Endothelial cell of hepatic sinusoid (primary cell): ENCODE measurements at regions not wholly inside any gene's neighbourhood (a gene's known extent, or its start where the extent isn't known, plus 50 kb on each side); places are given as distances from the start of the nearest gene placed in this dataset.
"Not testable (repeated sequence)": the region's sequence is repeated elsewhere in the genome, so short reads cannot be mapped to it uniquely, and the experiment has no call there.

Experiments
- in situ Hi-C: cut with HindIII; loops from 2 replicates; pipeline ENCODE4 v1.10.0; 2017; ENCODE audit warnings: low sequenced_read_pairs

DNA sequence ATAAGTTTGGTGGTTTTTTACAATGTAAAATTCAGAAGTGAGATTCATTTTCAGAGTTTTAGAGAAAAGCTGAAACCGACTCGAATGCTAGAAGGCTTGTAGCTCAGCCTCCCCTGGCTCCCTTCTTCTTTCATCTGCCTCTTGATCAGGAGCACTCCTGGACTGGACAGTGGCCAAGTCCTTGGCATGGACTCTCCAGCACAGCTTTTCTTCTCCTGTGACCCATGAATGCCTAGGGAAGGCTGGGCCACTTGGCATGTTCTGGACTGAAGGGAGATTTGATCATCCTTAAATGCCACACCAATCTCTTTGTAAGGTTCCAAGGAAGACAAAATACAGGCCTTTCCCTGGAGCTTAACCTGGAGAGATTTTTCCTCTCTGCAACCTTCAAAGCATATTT lies 384.0 kb upstream of the SASH1 start:
- in situ Hi-C loops: no loop called here

DNA sequence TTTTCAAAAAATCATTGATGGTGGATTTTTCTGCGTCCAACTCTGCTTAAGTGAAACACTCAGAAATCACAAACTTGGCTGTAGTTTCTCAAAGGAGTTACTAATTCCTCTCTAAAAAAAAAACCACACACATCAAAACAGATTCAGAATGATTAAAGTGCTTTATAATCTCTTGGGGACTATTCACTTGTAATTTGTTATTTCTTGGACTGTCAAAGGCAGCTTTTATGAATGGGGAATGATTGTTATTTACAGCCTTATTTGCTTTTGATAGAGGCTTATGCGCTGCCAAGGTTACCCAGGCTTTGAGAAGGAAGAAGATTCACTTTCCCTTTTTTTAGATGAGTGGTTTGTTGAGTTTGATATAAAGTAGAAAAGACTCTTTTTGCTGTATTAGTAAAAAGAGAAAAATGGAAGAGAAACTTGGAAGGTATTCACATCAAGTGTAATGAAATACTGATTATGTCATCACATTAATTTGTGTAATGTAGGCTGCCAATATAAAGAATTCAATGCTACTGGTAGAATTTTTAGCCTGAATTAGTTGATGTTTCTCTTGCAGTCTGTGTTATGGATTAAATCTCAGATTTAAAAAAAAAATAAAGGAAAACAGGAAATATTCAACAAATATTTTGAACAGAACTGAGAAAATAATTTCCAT lies 381.0 kb upstream of the SASH1 start:
- in situ Hi-C loops: no loop called here

DNA sequence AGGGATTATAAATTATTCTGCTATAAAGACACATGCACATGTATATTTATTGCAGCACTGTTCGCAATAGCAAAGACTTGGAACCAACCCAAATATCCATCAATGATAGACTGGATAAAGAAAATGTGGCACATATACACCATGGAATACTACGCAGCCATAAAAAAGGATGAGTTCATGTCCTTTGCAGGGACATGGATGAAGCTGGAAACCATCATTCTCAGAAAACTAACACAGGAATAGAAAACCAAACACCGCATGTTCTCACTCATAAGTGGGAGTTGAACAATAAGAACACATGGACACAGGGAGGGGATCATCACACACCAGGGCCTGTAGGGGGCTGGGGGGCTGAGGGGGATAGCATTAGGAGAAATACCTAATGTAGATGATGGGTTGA lies 377.2 kb upstream of the SASH1 start:
- in situ Hi-C loops: not testable (repeated sequence)

DNA sequence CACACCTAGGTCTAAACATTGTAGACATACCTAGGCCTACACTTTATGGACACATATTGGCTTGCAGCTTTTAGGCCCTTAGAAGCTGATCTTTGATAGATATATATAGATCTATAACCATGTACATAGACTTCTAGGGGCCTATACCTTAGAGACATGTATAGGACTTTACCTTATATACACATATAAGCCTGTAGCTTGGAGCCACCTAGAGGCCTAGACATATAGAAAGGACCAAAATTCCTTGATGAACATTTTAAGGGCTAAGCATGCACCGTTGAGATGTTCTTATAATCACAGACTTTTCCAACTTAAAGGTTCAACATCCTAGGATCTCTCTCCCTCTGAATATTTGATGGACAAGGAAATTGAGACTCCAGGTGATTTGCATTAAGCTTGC lies 371.7 kb upstream of the SASH1 start:
- in situ Hi-C loops: loop anchor here (5.0 kb wide), 1 partner anchor 89 kb away; no protein-coding TSS in a partner anchor

- in situ Hi-C loops: loop anchor here (5.0 kb wide), 1 partner anchor 90 kb away; no protein-coding TSS in a partner anchor
These were observed 370.2 kb upstream of the SASH1 start for GRCh38 chr6:147972448-147972847.

DNA sequence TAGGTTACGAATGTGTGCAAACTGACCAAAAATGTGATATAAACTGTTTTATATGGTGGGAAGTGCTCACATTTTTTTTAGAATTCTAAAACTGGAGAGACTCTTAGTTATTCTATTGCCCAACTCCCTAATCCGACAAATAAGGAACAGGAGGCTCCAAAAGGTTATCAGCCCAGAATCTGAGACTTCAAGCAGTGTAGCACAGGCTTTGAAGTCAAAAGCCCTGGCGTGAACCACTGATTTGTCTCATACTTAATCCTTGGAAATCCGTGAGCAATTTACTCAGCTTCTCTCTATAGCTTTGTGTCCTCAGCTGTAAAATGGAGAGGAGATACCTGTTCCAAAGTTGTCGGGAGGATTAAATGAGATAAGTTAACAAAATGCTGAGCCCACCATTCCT lies 368.8 kb upstream of the SASH1 start:
- in situ Hi-C loops: loop anchor here (5.0 kb wide), 1 partner anchor 92 kb away; no protein-coding TSS in a partner anchor

GRCh38 chr6:147974376-147974775 lies 368.3 kb upstream of the SASH1 start:
- in situ Hi-C loops: loop anchor here (5.0 kb wide), 1 partner anchor 92 kb away; no protein-coding TSS in a partner anchor

GRCh38 chr6:147977851-147978465 lies 364.7 kb upstream of the SASH1 start:
- in situ Hi-C loops: no loop called here

DNA sequence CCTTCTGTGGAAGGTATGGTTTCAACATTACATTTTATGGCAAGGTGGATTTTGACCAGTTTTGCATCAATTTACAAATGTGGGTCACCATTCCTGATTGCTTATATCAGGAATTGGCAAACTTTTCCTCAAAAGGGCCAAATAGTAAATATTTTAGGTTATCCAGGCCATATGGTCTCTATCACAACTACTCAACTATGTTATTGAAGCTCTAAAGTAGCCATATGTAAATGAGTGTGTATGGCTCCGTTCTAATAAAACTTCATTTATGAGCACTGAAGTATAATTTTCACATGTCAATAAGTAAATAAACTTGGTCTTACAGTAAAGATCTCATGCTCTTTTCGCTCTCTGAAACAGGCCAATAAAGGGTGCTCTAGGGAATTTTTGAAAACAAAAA lies 362.7 kb upstream of the SASH1 start:
- in situ Hi-C loops: loop anchor here (5.0 kb wide), 1 partner anchor 77 kb away; no protein-coding TSS in a partner anchor

GRCh38 chr6:147983581-147984366 lies 358.9 kb upstream of the SASH1 start:
- in situ Hi-C loops: loop anchor here (5.0 kb wide), 1 partner anchor 74 kb away; no protein-coding TSS in a partner anchor

- in situ Hi-C loops: no loop called here
These were observed 355.8 kb upstream of the SASH1 start for GRCh38 chr6:147986846-147987245.

DNA sequence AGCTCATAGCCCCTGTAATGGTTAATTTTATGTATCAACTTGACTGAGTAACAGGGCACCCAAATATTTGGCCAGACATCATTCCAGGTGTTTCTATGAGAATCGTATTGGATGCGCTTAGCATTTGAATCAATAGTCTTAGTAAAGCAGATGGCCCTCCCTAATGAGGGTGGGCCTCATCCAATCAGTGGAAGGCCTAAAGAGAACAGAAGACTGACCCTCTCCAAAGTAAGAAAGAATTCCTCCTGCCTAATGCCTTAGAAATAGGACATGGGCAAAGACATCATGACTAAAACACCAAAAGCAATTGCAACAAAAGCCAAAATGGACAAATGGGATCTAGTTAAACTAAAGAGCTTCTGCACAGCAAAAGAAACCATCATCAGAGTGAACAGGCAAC lies 352.5 kb upstream of the SASH1 start:
- in situ Hi-C loops: no loop called here

DNA sequence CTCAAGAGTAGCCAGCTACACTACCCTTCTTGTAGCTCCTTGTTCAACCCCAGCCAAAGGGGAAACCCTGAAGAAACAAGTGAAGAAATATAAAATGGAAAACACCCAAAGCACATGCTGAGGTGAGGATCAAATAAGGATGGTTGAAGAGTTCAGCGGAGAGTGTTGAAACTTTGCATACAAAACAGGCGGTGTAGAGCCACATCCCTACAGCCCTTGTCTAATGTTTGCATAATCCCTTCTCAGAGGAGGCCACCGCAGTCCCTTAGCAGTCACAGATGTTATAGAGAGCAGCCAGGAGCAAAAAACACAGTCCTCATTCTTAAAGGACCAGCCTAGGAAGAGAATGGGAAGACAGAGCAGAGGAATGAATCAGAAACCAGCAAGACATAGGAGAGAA lies 350.7 kb upstream of the SASH1 start:
- in situ Hi-C loops: no loop called here

GRCh38 chr6:147999001-147999540 lies 343.6 kb upstream of the SASH1 start:
- in situ Hi-C loops: no loop called here

- in situ Hi-C loops: no loop called here
These were observed 340.6 kb upstream of the SASH1 start for GRCh38 chr6:148001844-148002642.

- in situ Hi-C loops: no loop called here
These were observed 338.0 kb upstream of the SASH1 start for GRCh38 chr6:148004651-148005050.

DNA sequence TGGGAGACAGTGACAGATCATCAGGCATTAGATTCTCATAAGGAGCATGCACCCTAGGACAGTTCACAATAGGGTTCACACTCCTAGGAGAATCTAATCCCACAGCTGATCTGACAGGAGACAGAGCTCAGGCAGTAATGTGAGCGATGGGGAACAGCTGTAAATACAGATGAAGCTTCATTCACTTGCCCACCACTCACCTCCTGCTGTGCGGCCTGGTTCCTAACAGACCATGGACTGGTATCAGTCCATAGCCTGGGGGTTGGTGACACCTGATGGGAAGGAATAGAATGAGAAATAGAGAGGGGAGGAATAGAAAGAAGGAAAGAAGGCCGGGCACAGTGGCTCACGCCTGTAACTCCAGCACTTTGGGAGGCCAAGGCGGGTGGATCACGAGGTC lies 336.8 kb upstream of the SASH1 start:
- in situ Hi-C loops: no loop called here

- in situ Hi-C loops: not testable (repeated sequence)
These were observed 332.1 kb upstream of the SASH1 start for GRCh38 chr6:148010516-148010915.

GRCh38 chr6:148016013-148016412 lies 326.6 kb upstream of the SASH1 start:
- in situ Hi-C loops: no loop called here

GRCh38 chr6:148021165-148021564 lies 321.5 kb upstream of the SASH1 start:
- in situ Hi-C loops: loop anchor here (5.0 kb wide), 1 partner anchor 66 kb away; no protein-coding TSS in a partner anchor
